ENCODE measurements at regions not wholly inside any gene's neighbourhood (a gene's known extent, or its start where the extent isn't known, plus 50 kb on each side); places are given as distances from the start of the nearest gene placed in this dataset.

DNA sequence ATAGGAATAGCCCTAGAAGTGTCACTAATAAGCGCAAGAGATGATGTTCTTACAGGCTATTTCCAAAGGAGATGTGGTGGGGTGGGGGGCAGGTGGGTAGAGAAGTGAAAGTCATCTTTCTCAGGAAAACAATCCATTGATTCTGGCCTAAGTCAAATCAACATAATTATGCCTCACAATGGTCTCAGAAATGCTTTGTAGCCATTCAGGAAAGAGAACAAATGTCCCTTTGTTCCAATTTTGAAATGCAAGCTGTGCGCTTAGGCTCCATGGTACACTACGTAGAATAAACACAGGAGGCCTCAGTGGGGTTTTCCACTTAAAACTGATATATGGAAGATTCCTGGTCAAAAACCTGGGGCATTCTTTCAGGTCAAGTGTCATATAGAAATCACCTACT lies 529.9 kb upstream of the KLHL29 start:
- TF ChIP-seq POLR2AphosphoS5 (IDR thresholded peaks at IDR 0.05; ENCODE audit: low read depth, low read length) (no peak), POLR2A (IDR thresholded peaks at IDR 0.05; ENCODE audit: low read depth, low read length) (no peak), SPI1 (IDR thresholded peaks at IDR 0.05; ENCODE audit: low read depth, low read length) (no peak)
